T-helper 17 cell (primary cell): ENCODE measurements at regions not wholly inside any gene's neighbourhood (a gene's known extent, or its start where the extent isn't known, plus 50 kb on each side); places are given as distances from the start of the nearest gene placed in this dataset.

Experiments used
- ATAC-seq: fragments of 150-1000 bp; cut with Tn5 transposase; 2 replicates; pipeline ENCODE4 v1.10.0; 2021; ENCODE audit warnings: mild to moderate bottlenecking, moderate library complexity
- DNase-seq, 3 donors: peaks; one replicate each; pipeline versions ENCODE4 v3.0.0 to v3.0.0-alpha.2; 2020 to 2021
- H3K9me3 ChIP-seq: one replicate; pipeline ENCODE4 v1.7.0; 2013; ENCODE audit warnings: low read length, mild to moderate bottlenecking; ENCODE audit not compliant: control insufficient read depth, poor library complexity, severe bottlenecking
- H3K27ac Mint-ChIP-seq: one replicate; pipeline ENCODE4 v1.8.0; 2022; ENCODE audit warnings: mild to moderate bottlenecking, moderate library complexity, mixed read lengths
- H3K27me3 Mint-ChIP-seq: one replicate; pipeline ENCODE4 v1.8.0; 2022; ENCODE audit warnings: mixed read lengths
- H3K36me3 Mint-ChIP-seq: one replicate; pipeline ENCODE4 v1.8.0; 2022; ENCODE audit warnings: low read depth, mixed read lengths
- H3K4me1 Mint-ChIP-seq: one replicate; pipeline ENCODE4 v1.8.0; 2022; ENCODE audit warnings: mild to moderate bottlenecking, mixed read lengths
- H3K4me3 Mint-ChIP-seq: one replicate; pipeline ENCODE4 v1.8.0; 2022; ENCODE audit warnings: mild to moderate bottlenecking, moderate library complexity, mixed read lengths

DNA sequence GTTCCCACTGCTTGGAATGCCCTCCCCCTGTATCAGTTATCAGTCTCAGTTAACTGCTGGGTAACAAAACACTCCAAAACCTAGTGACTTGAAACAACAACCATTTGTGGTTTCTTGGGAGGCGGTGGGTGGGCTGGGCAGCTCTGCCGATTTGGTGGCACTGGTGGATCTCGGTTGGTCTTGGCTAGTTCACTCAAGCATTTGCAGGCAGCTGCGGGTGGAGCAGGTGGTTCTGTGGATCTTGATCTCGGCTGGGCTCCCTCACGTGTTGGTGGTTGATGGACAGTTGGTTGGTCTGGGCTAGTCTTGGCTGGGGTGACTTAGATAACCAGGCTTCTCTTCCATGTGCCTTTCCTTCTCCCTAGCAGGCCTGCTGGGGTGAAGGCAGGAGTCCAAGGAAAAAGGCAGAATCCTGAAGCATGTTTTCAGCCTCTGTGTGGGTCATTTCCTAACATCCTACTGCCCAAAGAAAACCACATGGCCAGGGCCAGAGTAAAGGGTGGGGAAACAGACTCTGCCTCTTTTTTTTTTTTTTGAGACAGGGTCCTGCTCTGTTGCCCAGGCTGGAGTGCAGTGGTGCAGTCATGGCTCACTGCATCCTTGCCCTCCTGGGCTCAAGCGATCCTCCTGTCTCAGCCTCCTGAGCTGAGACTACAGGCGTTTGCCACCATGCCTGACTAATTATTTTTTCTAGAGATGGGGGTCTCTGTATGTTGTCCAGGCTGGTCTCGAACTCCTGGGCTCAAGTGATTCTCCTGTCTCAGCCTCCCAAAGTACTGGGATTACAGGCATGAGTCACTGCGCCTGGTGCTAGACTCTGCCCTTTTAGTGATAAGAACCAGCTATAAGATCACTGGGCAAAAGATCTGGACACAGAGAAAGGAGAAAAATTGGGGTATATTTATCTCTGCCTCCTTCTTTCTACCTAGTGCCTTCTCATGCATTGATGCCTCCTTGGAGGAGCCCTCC lies 183.7 kb downstream of the RGS3 start:
- Mint-ChIP-seq H3K36me3 (no peaks in the 10 kb centered on the region), H3K27me3 (peaks cover 29% of the 10 kb centered on the region), H3K27ac (no peak overlapping the region), H3K4me1 (no peaks in the 10 kb centered on the region), H3K4me3 (no peak overlapping the region)
- no peaks in the 10 kb centered on the region for H3K9me3 ChIP-seq
- DNase-seq (no peak), ATAC-seq (no peak)

DNA sequence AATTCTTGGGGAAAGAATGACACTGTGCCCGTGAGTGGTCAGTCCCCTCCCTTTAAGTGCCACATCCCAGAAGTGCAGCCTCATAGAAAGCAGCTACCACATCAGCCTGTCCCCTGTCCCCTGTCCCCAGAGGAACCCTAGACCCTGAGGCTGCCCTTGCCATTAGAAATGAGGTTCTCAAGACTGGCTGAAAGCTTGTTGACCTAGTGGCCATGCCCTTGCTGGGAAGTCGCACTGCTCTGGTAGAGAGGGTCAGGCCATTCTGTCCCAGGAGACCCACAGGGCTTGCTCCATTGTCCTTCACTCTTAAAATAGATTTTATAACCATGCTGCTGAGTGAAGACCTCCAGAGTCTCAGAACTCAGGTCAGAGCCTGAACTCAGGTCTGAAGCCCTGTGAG lies 184.5 kb downstream of the RGS3 start:
- H3K9me3 ChIP-seq, result no peaks in the 10 kb centered on the region
- no peaks in the 10 kb centered on the region for H3K4me1 Mint-ChIP-seq
- no peak overlapping the region for H3K27ac Mint-ChIP-seq
- H3K27me3 Mint-ChIP-seq, result peaks cover 29% of the 10 kb centered on the region
- ATAC-seq, result no peak
- DNase-seq, result no peak
- H3K36me3 Mint-ChIP-seq, result no peaks in the 10 kb centered on the region
- no peak overlapping the region for H3K4me3 Mint-ChIP-seq

DNA sequence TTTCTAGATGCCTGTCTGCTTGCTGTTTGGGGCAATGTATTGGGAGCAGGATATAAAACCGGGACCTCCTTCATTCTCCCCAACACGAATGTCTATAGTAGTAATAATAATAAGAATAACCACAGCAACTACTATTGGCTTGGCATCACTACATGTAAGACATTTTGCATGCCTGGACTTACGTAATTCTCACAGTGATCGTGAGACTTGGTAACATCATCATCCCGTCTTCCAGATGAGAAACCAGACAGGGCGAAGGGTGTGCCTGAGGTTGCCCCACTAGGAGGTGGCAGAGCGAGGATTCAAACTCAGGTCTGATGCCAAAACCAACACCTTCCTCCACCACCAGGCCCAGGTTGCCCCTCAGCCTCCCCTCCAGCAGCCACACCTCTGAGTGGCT lies 185.1 kb downstream of the RGS3 start:
- ATAC-seq (no peak), DNase-seq (no peak)
- Mint-ChIP-seq H3K4me1 (no peaks in the 10 kb centered on the region), H3K27me3 (peaks cover 29% of the 10 kb centered on the region), H3K36me3 (no peaks in the 10 kb centered on the region), H3K27ac (no peak overlapping the region), H3K4me3 (no peak overlapping the region)
- no peaks in the 10 kb centered on the region for H3K9me3 ChIP-seq

DNA sequence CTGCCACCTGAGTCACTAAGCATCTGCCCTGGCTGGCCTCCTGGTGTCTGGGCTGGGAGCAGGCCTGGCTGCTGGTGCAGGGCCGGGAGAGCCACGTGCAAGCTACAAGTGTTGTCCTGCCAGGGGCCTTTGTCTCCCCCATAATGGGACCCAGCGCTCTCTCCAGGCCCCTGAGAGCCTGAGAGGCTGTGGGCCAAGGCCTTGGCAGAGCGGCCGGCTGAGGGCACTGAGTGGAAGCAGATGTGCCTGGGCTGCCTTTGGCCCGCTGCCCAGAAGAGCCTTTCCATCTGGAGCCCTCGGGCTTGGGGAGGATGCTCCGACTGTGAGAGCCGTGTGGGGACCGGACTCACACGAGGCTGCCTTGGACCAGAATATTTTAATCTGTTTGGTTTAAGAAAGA lies 185.5 kb downstream of the RGS3 start:
- DNase-seq (no peak), ATAC-seq (no peak)
- no peaks in the 10 kb centered on the region for H3K36me3 Mint-ChIP-seq
- no peaks in the 10 kb centered on the region for H3K4me1 Mint-ChIP-seq
- H3K27me3 Mint-ChIP-seq, result peaks cover 29% of the 10 kb centered on the region
- no peak overlapping the region for H3K27ac Mint-ChIP-seq
- H3K9me3 ChIP-seq, result no peaks in the 10 kb centered on the region
- no peak overlapping the region for H3K4me3 Mint-ChIP-seq

DNA sequence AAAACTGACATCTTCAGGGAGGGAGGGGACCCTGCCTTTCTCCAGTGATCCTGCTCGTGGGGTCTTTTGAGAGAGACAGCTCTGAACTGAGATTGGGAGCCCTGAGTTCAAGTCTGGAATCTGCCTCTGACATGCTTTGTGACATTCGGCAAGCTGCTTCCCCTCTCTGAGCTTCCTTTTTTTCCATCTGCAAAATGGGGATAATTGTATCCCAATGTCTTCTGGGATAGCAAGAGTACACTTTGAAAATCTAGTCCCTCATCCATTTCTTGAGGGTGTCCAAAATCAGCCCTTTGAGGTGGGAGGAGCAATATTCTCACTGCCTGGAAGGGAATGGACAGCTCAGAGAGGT lies 186.3 kb downstream of the RGS3 start:
- Mint-ChIP-seq H3K4me1 (no peaks in the 10 kb centered on the region), H3K27me3 (peaks cover 23% of the 10 kb centered on the region), H3K4me3 (no peak overlapping the region), H3K27ac (no peak overlapping the region), H3K36me3 (no peaks in the 10 kb centered on the region)
- no peak for DNase-seq
- no peak for ATAC-seq
- no peaks in the 10 kb centered on the region for H3K9me3 ChIP-seq

DNA sequence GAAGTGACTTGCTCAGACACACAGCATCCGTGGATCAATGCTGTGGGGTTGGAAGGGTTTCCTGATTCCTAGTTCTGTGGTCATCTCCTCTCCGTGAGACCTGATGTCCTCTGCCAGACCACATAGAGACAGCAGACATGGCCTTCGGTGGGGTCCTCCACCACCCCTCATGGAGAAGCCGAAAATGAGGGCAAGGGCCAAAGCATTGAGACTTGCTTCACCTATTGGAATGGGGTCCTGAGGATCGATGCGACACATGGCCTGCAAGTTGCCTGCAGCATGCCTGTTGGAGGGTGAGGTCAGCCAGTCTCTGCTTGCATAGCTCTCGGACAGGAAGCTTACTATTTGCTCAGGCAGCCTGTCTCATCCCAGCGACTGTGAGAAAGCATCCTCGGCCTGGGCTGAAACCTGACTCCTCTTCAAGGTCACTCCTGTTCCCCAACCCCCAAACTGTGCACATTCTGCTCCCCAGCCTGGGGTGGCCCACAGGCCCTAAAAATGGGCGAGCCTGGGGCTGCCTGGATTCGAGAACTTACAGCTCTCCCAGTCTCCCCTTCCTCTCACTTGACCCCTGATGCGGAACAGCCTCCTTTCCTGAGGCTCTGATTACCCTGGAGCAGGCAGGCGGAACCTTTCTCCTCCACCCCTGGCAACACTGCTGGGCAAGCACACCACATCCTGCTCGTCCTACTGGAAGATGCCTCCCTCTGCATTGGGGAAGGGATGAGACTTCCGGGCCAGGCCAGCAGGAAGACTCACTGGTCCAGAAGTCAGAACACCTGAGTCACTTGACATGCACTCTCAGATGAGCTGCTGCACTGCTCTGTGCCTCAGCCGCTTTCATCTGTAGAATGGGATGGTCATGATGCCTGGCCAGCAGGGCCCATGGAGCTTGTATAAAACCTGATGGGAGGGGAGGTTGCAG lies 186.9 kb downstream of the RGS3 start:
- ATAC-seq (no peak), DNase-seq (no peak)
- H3K27me3 Mint-ChIP-seq, result peaks cover 18% of the 10 kb centered on the region
- H3K4me1 Mint-ChIP-seq, result peaks cover 2% of the 10 kb centered on the region
- H3K36me3 Mint-ChIP-seq, result no peaks in the 10 kb centered on the region
- H3K27ac Mint-ChIP-seq, result no peak overlapping the region
- no peaks in the 10 kb centered on the region for H3K9me3 ChIP-seq
- no peak overlapping the region for H3K4me3 Mint-ChIP-seq

DNA sequence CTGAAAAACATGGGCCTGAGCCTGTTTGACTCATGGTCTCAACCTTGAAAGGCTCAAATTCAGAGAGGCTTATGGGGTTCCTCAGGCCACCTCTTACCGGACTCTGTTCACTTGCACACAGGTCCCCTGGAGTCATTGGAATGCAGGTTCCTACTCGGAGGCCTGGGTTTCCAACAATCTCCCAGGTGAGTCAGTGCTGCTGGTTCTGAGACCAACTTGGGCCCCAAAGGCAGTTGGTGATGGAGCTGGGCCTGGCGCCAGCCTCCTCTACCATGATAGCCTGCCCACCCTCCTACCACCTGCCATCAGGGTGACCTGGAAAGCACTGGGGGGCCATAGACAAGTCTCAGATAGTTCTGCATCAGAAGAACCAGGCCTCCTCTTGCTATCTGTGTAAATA lies 188.4 kb downstream of the RGS3 start:
- Mint-ChIP-seq H3K4me3 (no peak overlapping the region), H3K27me3 (peaks cover 3% of the 10 kb centered on the region), H3K27ac (no peak overlapping the region), H3K4me1 (peaks cover 3% of the 10 kb centered on the region), H3K36me3 (no peaks in the 10 kb centered on the region)
- H3K9me3 ChIP-seq, result no peaks in the 10 kb centered on the region
- DNase-seq, result no peak
- no peak for ATAC-seq

DNA sequence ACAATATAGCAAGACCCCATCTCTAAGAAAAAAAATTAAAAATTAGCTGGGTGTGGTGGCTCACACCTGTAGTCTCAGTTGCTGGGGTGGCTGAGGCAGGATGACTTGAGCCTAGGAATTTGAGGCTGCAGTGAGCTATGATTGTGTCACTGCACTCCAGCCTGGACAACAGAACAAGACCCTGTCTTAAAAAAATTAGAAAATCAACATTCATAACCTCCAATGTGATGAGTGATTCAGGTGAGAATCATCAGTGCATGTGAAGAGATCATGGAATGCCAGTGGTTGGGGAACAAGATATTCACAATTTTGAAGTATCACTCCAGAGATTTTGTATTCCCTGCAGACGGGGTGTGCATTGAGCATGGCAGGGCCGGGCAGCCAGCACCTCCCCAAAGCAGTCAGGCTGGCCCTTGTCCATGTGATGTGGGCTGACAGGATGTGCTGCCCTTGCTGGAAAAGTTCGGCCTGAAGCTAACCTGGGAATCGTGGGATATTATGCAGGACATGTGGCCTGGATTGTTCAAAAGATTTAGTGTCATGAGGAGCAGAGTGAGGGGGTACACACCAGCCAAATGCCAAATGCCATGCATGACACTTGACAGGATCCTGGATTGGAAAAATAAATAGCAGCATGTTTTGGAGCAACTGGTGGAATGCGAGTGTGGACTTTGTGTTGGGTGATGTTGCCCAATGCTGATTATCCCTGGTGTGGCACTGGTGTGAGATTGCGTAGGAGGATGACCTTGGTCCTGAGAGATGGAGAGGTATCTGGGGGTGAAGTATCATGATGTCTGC lies 189.0 kb downstream of the RGS3 start:
- no peaks in the 10 kb centered on the region for H3K36me3 Mint-ChIP-seq
- no peaks in the 10 kb centered on the region for H3K9me3 ChIP-seq
- H3K27me3 Mint-ChIP-seq, result peaks cover 5% of the 10 kb centered on the region
- DNase-seq (no peak), ATAC-seq (no peak)
- H3K4me3 Mint-ChIP-seq, result no peak overlapping the region
- no peak overlapping the region for H3K27ac Mint-ChIP-seq
- peaks cover 3% of the 10 kb centered on the region for H3K4me1 Mint-ChIP-seq

DNA sequence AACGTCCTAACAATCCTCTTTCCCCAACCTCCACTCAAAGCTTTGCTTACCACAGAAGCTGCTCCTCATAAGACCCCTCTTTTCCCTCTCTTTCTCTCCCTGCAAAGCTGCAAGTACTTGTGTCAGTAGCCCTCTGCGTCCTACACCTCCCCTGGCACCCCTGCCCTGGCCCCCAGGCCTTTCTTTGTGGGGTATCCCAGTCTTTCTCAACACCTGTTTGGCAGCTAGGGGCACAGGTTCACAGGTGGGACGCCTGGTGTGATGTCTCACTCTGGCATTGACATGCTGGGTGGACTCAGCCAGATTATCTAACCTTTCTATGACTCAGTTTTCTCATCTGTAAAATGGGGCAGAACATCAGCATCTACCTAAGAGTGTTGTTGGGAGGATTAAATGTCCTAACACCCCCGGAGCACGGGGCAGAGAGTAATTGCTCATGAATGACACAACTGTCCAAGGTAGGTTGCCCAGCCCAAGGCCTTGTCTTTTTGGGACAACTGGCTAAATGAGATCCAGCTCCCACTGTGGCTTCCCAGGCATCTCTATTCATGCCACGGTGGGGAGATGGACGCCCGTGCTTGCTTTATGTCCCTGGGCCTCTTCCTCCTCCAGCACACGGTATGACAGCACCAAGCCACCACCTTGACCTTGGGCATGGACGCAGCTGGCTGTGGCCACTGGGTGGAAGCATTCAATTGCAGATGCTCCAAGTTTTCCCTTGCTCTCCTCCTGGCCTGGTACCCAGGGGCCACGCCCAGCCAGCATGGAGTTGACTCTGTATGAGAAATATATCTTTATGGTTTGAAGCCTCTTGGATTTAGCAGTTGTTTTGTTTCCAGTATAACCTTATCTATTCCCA lies 190.4 kb downstream of the RGS3 start:
- no peak for ATAC-seq
- Mint-ChIP-seq H3K36me3 (no peaks in the 10 kb centered on the region), H3K27ac (no peak overlapping the region), H3K4me3 (no peak overlapping the region), H3K27me3 (peaks cover 14% of the 10 kb centered on the region), H3K4me1 (peaks cover 6% of the 10 kb centered on the region)
- no peaks in the 10 kb centered on the region for H3K9me3 ChIP-seq
- no peak for DNase-seq

DNA sequence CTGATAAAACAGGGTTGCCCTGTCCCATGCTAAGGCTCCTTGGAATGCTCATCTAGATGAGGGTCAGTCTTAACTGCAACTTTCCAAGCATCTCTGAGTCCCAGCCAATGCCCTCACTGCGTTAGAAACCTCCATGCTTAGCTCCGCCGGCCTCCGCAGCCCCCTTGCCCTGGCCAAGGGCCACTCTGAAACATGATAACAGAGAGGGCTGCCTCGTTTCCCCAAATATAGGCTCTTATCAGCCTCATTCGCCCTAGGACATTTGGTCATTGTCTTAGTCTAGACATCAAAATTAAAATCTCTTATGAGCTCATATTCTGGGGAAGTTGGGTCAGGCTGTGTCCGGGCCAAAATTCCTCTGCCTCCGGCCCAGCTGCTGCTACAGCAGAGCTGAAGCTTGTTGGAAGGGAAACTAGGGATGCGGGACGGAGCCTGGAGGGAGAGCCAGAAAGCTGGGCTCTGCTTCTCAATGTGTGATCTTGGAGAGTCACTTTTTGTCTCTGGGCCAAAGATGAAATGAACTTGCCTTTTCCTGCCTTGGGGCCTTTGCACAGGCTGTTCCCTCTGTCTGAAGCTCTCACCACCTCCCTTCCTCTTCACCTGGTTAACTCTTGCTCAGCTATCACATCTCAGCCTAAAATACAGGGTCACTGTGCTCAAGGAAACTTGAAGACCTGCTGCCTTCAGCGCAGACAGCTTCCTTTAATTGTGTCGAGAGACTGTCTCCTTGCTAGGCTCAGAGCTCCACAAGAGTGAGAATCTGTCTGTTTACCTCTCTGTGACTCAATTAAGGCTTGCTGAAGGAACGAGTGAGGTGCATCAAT lies 191.3 kb downstream of the RGS3 start:
- ATAC-seq, result no peak
- peaks cover 22% of the 10 kb centered on the region for H3K27me3 Mint-ChIP-seq
- no peaks in the 10 kb centered on the region for H3K9me3 ChIP-seq
- DNase-seq, result no peak
- no peak overlapping the region for H3K27ac Mint-ChIP-seq
- no peak overlapping the region for H3K4me3 Mint-ChIP-seq
- peaks cover 6% of the 10 kb centered on the region for H3K4me1 Mint-ChIP-seq
- H3K36me3 Mint-ChIP-seq, result no peaks in the 10 kb centered on the region

DNA sequence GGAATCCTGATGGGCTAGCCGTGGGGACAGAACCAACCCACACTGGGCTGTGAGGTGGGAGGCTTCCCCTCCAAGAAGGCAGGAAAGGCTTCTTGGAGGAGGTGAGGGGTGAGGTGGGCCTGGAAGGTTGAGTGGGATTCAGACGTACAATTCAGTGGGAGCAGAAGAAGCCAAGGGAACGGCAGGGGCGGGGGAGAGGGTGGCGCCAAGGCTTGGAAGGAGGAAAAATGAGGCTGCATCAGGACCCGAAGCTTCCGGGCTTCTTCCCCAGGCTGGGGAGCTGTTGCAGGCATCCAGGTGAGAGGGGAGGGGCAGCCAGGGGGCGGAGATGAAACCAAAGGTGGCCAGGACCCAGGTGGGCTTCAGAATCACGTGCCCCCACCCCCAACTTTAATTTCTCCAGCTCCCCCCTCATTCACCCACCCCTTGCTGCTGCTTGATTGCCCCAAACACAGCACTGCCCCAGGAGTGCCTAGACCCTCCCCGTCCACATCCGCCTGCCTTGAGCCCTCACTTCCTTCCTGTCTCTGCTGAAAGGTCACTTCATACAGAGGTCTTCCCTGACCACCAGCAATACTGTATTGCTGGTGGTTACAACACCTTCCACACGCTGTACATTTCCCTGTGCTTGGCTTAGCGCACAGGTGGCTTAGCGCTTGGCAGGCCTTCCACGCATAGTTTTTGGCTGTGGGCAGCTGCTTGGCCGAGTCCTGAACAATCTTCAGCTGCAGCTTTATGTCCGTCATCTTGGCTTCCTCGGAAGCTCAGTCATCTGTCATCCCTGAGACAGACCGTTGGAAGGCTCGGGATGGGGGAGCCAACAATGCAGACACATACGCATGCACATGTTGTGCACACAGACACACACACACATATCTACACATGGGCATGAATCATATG lies 193.5 kb downstream of the RGS3 start:
- peaks cover 2% of the 10 kb centered on the region for H3K36me3 Mint-ChIP-seq
- no peak for ATAC-seq
- no peak overlapping the region for H3K27ac Mint-ChIP-seq
- no peak overlapping the region for H3K4me3 Mint-ChIP-seq
- no peak for DNase-seq
- peaks cover 39% of the 10 kb centered on the region for H3K27me3 Mint-ChIP-seq
- H3K4me1 Mint-ChIP-seq, result peaks cover 6% of the 10 kb centered on the region
- no peaks in the 10 kb centered on the region for H3K9me3 ChIP-seq
